Left ventricle myocardium inferior (tissue), 1 donor: ENCODE measurements at regions not wholly inside any gene's neighbourhood (a gene's known extent, or its start where the extent isn't known, plus 50 kb on each side); places are given as distances from the start of the nearest gene placed in this dataset.

Experiments
- DNase-seq: peaks from one replicate; pipeline ENCODE4 v3.0.0-alpha.2; 2020
- H3K27ac ChIP-seq: fragments of 200-600 bp; replicated peaks from 2 replicates; pipeline ENCODE4 v1.8.0; 2021
- H3K27me3 ChIP-seq: fragments of 200-600 bp; 2 replicates; pipeline ENCODE4 v1.8.0; 2021; ENCODE audit warnings: low read depth
- H3K36me3 ChIP-seq: fragments of 200-600 bp; 2 replicates; pipeline ENCODE4 v1.8.0; 2021
- H3K4me1 ChIP-seq: fragments of 200-600 bp; 2 replicates; pipeline ENCODE4 v1.8.0; 2021
- H3K4me3 ChIP-seq: fragments of 200-600 bp; 2 replicates; pipeline ENCODE4 v1.8.0; 2021; ENCODE audit warnings: mild to moderate bottlenecking, moderate library complexity
- H3K9me3 ChIP-seq: fragments of 200-600 bp; replicated peaks from 2 replicates; pipeline ENCODE4 v1.8.0; 2021
- intact Hi-C: fragments of 100-400 bp; cut with micrococcal nuclease; formaldehyde crosslinking; loops from one replicate; pipeline ENCODE4 v1.11.0; 2022
- TF ChIP-seq, protein P1 (sequence below): fragments of 200-600 bp; IDR thresholded peaks from 2 replicates; pipeline ENCODE4 v1.8.0; 2021; ENCODE audit warnings: antibody characterized with exemption, mild to moderate bottlenecking, borderline replicate concordance
- donor health status: DM: no; HTN: yes; CAD: no; lungs with severe emphysema.

DNA sequence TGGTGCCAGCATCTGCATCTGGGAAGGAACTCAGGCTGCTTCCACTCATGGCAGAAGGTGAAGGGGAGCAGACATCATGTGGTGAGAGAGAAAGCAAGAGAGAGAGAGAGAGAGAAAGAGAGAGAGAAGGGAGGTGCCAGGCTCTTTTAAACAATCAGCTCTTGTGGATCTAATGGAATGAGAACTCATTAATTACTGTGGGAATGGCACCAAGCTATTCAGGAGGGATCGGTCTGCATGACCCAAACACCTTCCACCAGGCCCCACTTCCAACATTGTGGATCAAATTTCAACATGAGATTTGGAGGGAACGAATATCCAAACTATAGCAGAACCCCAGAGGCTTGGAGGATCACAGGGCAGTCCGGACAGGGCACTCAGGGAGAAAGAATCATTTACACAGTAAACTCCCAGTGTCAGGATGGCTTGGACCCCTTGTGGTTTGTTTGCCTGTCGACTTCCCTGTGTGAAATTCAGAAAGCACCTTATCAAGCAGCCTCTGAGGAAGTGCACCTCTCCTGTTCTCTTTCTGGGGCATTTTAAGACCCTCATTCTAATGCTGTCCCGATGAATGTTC lies 308.5 kb downstream of the REEP3 start:
- TF ChIP-seq, protein P1, sequence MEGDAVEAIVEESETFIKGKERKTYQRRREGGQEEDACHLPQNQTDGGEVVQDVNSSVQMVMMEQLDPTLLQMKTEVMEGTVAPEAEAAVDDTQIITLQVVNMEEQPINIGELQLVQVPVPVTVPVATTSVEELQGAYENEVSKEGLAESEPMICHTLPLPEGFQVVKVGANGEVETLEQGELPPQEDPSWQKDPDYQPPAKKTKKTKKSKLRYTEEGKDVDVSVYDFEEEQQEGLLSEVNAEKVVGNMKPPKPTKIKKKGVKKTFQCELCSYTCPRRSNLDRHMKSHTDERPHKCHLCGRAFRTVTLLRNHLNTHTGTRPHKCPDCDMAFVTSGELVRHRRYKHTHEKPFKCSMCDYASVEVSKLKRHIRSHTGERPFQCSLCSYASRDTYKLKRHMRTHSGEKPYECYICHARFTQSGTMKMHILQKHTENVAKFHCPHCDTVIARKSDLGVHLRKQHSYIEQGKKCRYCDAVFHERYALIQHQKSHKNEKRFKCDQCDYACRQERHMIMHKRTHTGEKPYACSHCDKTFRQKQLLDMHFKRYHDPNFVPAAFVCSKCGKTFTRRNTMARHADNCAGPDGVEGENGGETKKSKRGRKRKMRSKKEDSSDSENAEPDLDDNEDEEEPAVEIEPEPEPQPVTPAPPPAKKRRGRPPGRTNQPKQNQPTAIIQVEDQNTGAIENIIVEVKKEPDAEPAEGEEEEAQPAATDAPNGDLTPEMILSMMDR: no peak
- Histone ChIP-seq H3K27me3 (peaks cover 10% of the 10 kb centered on the region), H3K4me1 (no peaks in the 10 kb centered on the region), H3K27ac (no peak overlapping the region), H3K36me3 (no peaks in the 10 kb centered on the region), H3K9me3 (no peaks in the 10 kb centered on the region), H3K4me3 (no peak overlapping the region)
- intact Hi-C loops: no loop called here
- DNase-seq: no peak

DNA sequence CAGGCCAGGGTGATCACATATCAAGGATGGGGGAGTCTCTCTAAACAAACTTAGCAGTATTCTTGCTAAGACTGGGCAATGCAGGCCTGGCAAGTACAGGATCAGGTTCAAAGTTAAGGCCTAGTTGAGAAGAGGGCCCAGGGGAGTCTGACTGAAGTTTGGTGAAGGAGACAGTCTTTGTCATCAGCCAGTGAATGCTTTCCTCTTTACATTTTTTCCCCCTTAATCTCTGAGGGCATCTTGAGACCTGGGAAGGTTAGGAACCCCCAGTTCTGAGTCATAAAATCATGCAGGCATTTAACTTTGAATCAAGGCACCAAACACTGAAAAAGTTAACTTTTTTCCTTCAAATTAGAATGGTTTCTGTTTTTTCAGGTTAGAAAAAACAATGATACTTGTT lies 311.5 kb downstream of the REEP3 start:
- no peak overlapping the region for H3K4me3 ChIP-seq
- no peaks in the 10 kb centered on the region for H3K36me3 ChIP-seq
- no peak for DNase-seq
- H3K27me3 ChIP-seq: peaks cover 10% of the 10 kb centered on the region
- intact Hi-C loops: no loop called here
- TF ChIP-seq, protein P1: no peak
- H3K4me1 ChIP-seq: no peaks in the 10 kb centered on the region
- H3K27ac ChIP-seq: no peak overlapping the region
- no peaks in the 10 kb centered on the region for H3K9me3 ChIP-seq

DNA sequence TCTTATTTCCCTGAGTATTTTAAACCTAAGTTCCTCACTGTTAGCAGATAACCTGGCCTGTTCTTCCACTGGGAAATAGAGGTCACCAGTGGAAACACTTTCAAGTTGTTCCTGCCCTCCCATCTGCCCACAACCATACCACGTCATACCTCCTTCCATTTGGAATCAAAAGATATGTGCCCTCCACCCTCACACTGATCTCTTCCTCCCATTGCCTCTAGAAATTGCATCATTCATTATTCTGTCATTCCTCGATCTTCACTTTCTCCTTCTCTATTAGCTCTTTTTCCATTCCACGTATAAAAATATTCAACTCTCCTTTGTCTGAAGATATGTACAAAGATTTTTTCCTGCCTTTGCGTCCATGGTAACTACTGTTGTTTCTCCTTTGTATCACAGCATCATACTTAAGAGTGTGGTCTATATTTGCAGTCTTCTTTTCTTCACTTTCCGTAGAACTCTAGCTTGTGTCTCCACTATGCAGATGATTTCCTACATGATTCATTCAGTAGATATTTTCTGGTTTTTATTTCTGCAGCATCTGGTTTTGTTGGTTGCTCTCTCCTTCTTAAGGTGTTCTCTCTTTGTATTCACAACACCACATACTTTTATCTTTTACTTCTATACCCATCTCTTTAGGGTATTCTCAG lies 312.3 kb downstream of the REEP3 start:
- H3K36me3 ChIP-seq: no peaks in the 10 kb centered on the region
- intact Hi-C loops: no loop called here

DNA sequence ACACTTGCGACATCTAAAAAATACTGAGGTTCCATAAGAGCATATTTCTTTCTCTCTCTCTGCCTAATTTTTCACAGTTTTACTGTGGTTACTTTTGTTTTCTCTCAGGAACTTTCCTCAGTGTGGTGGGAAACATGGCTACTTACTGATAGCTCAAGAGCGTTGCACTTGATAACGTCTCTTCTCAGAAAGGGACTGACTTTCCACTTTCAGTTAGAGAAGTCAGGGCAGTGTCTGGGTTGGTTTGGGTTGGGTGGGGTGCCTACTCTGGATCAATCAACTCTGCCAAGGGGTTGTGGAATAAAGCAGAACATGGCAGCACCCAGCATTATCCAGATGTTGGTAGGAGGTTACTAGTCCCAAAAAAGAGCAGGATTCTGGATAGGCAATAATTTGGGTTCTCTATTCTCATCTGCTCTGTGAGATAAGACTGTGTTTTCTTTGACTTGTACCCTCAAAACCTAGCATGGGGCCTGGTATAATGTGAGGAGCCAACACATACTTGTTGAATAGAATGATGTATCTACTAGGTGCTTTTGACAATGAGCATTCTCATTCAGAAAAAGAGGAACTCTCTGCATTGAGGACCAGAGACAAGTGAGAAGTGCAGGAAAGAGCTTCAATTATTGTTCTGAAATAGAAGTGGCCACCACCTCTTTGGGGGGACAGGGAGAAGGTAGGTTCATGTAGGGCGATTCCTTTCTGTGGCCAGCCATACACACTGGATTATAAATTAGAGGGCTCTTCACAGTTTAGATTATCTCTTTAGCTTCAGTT lies 315.7 kb downstream of the REEP3 start:
- no peaks in the 10 kb centered on the region for H3K36me3 ChIP-seq
- H3K27ac ChIP-seq: no peak overlapping the region
- H3K4me3 ChIP-seq: no peak overlapping the region
- DNase-seq: no peak
- peaks cover 11% of the 10 kb centered on the region for H3K27me3 ChIP-seq
- H3K9me3 ChIP-seq: no peaks in the 10 kb centered on the region
- no peaks in the 10 kb centered on the region for H3K4me1 ChIP-seq
- TF ChIP-seq, protein P1: no peak
- intact Hi-C loops: no loop called here

More for the DNA sequence above, 312.3 kb downstream of the REEP3 start:
- TF ChIP-seq, protein P1: no peak
- DNase-seq: no peak
- no peaks in the 10 kb centered on the region for H3K4me1 ChIP-seq
- peaks cover 10% of the 10 kb centered on the region for H3K27me3 ChIP-seq
- no peak overlapping the region for H3K27ac ChIP-seq
- H3K9me3 ChIP-seq: no peaks in the 10 kb centered on the region
- H3K4me3 ChIP-seq: no peak overlapping the region

DNA sequence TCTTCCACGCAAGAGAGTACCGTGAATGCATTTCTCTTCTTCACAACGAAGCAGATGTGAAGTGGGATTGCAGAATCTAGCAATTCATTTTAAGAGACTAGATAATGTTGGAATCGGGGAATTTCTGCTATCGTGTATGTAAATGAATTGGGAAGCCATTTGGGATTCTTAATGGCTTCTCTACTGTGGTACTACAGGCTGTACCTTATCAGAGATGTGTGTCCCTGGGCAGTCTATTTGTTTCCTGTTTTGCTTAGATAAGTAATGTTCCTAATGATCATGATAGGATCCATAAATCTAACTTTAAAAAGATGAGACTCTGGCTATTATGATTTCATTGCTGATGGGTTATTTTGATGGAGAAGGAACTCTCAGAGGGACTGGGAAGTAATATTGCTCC lies 320.6 kb downstream of the REEP3 start:
- Histone ChIP-seq H3K36me3 (no peaks in the 10 kb centered on the region), H3K27ac (no peak overlapping the region), H3K4me3 (no peak overlapping the region), H3K4me1 (no peaks in the 10 kb centered on the region), H3K9me3 (no peaks in the 10 kb centered on the region), H3K27me3 (peaks cover 13% of the 10 kb centered on the region)
- TF ChIP-seq, protein P1: no peak
- intact Hi-C loops: no loop called here
- DNase-seq: no peak
